Testis (tissue), 2 donors: ENCODE measurements at regions not wholly inside any gene's neighbourhood (a gene's known extent, or its start where the extent isn't known, plus 50 kb on each side); places are given as distances from the start of the nearest gene placed in this dataset.

Source experiments
- CTCF ChIP-seq, 3 experiments: fragments of 450-650 bp in 2 of 3; fragments of 200-600 bp in 1 of 3; sonication (generic) in 1 of 3; IDR thresholded peaks; one replicate each; pipeline ENCODE4 v1.5.1; 2016 to 2019; ENCODE audit warnings: antibody characterized with exemption in 3 of 3, mild to moderate bottlenecking in 2 of 3, moderate library complexity in 1 of 3
- POLR2A ChIP-seq: fragments of 450-650 bp; IDR thresholded peaks from one replicate; pipeline ENCODE4 v1.6.1; 2017; ENCODE audit warnings: antibody characterized with exemption, mild to moderate bottlenecking, moderate library complexity

GRCh38 chr1:29482991-29483390, 246.7 kb downstream of the PTPRU start:
- TF ChIP-seq CTCF (IDR thresholded peaks at IDR 0.05), result no peak
- TF ChIP-seq POLR2A, result no peak
